C4-2B (cell line): ENCODE measurements at regions not wholly inside any gene's neighbourhood (a gene's known extent, or its start where the extent isn't known, plus 50 kb on each side); places are given as distances from the start of the nearest gene placed in this dataset.

Source experiments
- CTCF ChIP-seq: fragments of 450-650 bp; conservative IDR thresholded peaks from 2 replicates; pipeline ENCODE4 v1.5.1; 2017; ENCODE audit warnings: mild to moderate bottlenecking
- ZFX ChIP-seq: fragments of 450-650 bp; IDR thresholded peaks from 2 replicates; pipeline ENCODE4 v1.6.1; 2017

GRCh38 chr5:168216989-168217388 lies 74.5 kb upstream of the WWC1 start:
- TF ChIP-seq CTCF (no peak), ZFX (no peak)
